Femur (tissue), 1 donor: ENCODE measurements at regions not wholly inside any gene's neighbourhood (a gene's known extent, or its start where the extent isn't known, plus 50 kb on each side); places are given as distances from the start of the nearest gene placed in this dataset.

Source experiments
- DNase-seq: peaks from one replicate; pipeline ENCODE4 v3.0.0-alpha.2; 2017

- no peak for DNase-seq
Observed at GRCh38 chr10:8726084-8726778, 671.7 kb downstream of the GATA3 start.

GRCh38 chr10:8726779-8727084 lies 672.2 kb downstream of the GATA3 start:
- no peak for DNase-seq

- no peak for DNase-seq
Observed at GRCh38 chr10:8731121-8732095, 676.9 kb downstream of the GATA3 start.

- no peak for DNase-seq
Observed at GRCh38 chr10:8738987-8739386, 684.5 kb downstream of the GATA3 start.

- DNase-seq = no peak
Observed at GRCh38 chr10:8752146-8752843, 697.8 kb downstream of the GATA3 start.

- DNase-seq = no peak
Observed at GRCh38 chr10:8758029-8758428, 703.5 kb downstream of the GATA3 start.

- DNase-seq = no peak
Observed at GRCh38 chr10:8766899-8767298, 712.4 kb downstream of the GATA3 start.

GRCh38 chr10:8767591-8767990 lies 713.1 kb downstream of the GATA3 start:
- DNase-seq = no peak

GRCh38 chr10:8768341-8768740 lies 713.9 kb downstream of the GATA3 start:
- no peak for DNase-seq

- DNase-seq = no peak
Observed at GRCh38 chr10:8768852-8769251, 714.4 kb downstream of the GATA3 start.

GRCh38 chr10:8776926-8777622 lies 722.6 kb downstream of the GATA3 start:
- DNase-seq = no peak

GRCh38 chr10:8778713-8779112 lies 724.2 kb downstream of the GATA3 start:
- no peak for DNase-seq

- no peak for DNase-seq
Observed at GRCh38 chr10:8787649-8788048, 733.2 kb downstream of the GATA3 start.

- DNase-seq = no peak
Observed at GRCh38 chr10:8790390-8790789, 735.9 kb downstream of the GATA3 start.

GRCh38 chr10:8794860-8795259 lies 740.4 kb downstream of the GATA3 start:
- DNase-seq = no peak

- no peak for DNase-seq
Observed at GRCh38 chr10:8800426-8800825, 745.9 kb downstream of the GATA3 start.

- no peak for DNase-seq
Observed at GRCh38 chr10:8803992-8804391, 749.5 kb downstream of the GATA3 start.

- no peak for DNase-seq
Observed at GRCh38 chr10:8810677-8811076, 756.2 kb downstream of the GATA3 start.

- DNase-seq = no peak
Observed at GRCh38 chr10:8811201-8811600, 756.7 kb downstream of the GATA3 start.

GRCh38 chr10:8815969-8816368 lies 761.5 kb downstream of the GATA3 start:
- DNase-seq = no peak

- DNase-seq = no peak
Observed at GRCh38 chr10:8817299-8817698, 762.8 kb downstream of the GATA3 start.

- DNase-seq = no peak
Observed at GRCh38 chr10:8825611-8826010, 771.1 kb downstream of the GATA3 start.

- DNase-seq = no peak
Observed at GRCh38 chr10:8829592-8829991, 775.1 kb downstream of the GATA3 start.
